GM18861 (cell line): ENCODE measurements at regions not wholly inside any gene's neighbourhood (a gene's known extent, or its start where the extent isn't known, plus 50 kb on each side); places are given as distances from the start of the nearest gene placed in this dataset.

Experiments used
- ATAC-seq: cut with Tn5 transposase; IDR thresholded peaks from one replicate; pipeline ENCODE4 v1.9.1; 2021; ENCODE audit not compliant: unreplicated experiment

GRCh38 chr12:90100579-90100978 lies 391.9 kb upstream of the ATP2B1 start:
- ATAC-seq = no peak

DNA sequence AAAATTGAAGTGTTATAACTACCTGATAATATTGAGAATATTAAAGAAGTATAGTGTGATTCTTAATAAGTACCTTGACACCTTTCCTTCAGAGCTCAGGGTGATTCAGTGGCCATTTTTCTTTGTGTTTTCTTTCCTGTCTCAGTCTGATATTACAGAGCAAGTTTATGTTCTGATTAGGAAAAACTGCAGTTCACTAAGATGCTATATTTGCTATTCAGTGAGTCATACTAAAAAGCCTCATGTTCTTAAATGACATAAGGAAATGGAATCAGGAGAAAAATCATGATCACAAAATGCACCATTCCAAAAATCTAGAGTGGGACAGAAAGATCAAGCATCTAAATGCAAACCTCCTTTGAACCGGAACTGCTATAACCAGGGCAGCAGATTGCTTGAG lies 390.6 kb upstream of the ATP2B1 start:
- ATAC-seq = no peak

DNA sequence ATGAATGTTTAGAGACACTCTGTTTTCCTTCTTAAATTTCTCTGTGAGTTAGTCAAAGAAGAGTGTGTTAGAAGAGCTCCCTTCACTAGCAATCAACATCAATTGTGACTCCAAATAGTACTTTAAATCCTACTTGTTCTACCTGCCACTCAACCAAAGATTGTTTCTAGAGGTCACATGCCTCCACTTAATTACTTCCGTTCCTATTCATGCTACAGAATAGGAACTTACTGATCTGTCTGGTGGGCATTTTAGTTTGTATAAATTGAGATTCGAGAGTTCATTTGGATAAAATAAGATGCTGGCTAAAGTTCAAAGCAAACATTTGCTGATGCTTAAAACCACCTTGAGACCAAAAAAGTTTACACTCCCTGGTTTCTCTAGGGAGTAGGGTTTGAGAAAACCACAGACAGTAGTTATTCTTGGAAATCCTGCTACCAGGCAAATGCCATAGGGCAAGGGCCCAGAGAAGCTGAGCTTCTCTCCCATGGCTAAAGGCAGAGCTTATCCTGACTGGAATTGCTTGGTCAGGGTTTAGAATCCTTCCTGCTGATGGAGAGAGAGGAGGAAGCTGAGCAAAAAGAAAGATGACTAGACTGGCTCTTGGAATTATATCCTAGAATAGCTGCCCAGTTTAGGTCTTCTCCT lies 389.6 kb upstream of the ATP2B1 start:
- ATAC-seq = no peak

- ATAC-seq = no peak
Observed at GRCh38 chr12:90091809-90092208, 383.2 kb upstream of the ATP2B1 start.

GRCh38 chr12:90090929-90091651 lies 382.5 kb upstream of the ATP2B1 start:
- no peak for ATAC-seq

DNA sequence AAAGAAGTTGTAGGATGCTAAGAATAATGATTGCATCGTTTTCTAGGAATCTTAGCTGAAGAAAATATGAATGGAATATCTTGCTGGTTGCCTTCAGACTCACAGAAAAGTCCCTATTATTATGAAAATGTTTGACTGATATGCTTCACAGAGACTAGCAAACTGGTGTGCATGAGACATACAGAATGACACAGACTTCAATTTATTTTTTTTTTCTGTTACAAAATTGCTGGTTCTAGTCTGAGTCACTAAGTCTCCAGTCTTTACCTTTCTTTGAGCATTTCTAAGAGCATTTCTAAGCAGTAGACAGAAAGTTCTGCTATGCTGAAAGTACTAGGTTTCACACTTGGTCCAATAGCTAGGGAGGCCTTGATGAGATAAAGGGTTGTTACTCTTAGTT lies 377.6 kb upstream of the ATP2B1 start:
- ATAC-seq = no peak

DNA sequence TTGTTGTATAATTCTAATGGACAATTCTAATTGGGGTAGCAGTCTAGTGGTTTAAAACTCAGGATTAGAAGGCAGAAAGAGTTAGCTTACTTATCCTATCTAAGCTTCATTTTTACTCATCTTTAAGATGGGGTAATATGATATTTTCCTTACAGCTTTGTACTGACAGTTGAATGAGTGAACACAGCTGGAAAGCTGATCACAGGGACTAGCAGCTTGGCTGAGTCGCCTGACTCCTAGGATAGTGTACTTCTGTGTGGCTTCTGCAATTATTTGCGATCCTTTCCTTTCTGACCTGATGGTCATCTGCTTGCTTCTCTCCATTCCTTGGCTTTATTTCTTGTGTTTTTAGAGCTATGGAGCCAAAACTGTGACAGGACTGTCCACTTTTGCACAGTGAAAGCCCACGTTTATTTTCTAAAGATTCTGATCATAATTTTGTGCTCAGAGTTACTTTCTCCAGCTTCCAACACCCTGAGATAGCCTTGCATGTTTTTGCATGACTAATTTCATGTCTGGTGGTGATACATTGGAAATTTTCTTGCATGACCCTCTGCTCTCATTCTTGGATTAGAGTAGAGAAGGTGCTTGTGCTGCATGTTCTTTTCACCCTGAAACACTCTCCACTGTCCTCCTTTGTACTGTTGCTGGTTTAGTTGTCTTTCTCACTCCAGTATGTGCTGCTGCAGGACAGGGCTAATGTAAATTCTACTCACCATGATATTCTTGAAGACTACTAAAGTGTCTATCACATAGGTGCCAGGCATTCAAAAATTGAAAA lies 377.0 kb upstream of the ATP2B1 start:
- ATAC-seq = no peak

GRCh38 chr12:90084018-90084417 lies 375.4 kb upstream of the ATP2B1 start:
- no peak for ATAC-seq

DNA sequence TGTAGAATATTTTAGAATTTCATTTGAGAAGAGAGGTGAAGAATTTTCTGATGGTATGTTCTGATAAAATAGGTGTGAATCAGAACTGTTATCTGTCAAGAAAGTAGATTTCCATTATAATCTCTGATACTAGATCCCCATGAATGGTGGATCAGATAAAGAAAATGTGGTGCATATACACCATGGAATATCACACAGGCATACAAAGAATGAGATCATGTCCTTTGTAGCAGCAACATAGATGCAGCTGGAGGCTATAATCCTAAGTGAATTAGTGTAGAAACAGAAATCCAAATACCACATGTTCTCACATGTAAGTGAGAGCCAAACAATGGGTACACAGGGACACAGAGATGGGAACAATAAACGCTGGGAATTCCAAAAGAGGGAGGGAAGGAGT lies 372.0 kb upstream of the ATP2B1 start:
- no peak for ATAC-seq

DNA sequence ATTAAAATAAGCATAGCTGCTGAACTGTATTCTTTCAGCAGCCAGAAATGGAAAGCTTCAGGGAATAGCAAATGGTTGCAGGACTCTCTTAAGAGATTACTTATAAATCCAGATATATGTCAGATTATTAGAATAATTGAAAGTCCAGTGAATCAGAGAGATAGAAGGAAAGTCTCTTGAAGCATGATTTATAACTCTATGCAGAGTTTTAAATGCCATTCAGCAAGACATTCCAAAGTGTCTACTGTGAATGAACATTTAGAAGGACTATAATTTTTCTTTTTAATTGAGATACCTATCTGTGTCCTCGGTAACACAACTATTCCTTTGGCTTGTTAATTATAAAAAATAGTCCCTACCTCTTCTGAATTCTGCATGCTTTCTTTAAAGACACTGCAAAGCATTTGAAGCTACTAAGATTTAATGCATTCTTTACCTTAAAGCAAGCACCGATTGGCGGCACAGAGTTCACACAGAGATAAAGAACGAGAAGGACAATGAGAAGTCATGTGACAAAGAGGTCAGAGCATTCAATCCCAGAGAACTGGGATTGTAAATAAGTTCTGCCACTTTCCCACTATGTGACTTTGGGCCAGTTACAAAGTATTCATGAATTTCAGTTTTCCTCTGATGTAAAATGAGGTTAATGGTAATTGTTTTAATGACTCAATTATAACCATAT lies 371.0 kb upstream of the ATP2B1 start:
- no peak for ATAC-seq

DNA sequence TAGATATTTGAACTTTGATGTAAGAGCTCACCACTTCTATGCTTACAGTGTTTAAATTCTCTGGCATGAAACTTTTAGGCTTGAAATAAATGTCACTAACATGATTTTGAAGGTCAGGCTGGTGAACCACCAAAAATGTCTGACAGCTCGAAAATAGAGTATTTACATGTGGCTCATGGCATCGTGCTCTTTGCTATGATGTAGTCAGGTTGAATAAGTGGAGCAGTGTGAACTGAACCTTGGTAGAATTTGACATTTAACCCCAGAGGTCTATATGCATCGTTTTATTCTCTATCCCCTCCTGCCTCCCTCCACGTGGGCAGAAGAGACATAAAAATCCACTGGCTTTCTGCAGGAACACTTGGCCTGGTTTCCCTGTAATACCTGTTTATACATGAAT lies 369.7 kb upstream of the ATP2B1 start:
- ATAC-seq = no peak

GRCh38 chr12:90077756-90078155 lies 369.1 kb upstream of the ATP2B1 start:
- ATAC-seq = no peak

GRCh38 chr12:90076851-90077319 lies 368.2 kb upstream of the ATP2B1 start:
- ATAC-seq = no peak

GRCh38 chr12:90075685-90076084 lies 367.0 kb upstream of the ATP2B1 start:
- no peak for ATAC-seq

GRCh38 chr12:90074086-90074485 lies 365.4 kb upstream of the ATP2B1 start:
- ATAC-seq = peak; percentile 46

GRCh38 chr12:90071996-90072395 lies 363.4 kb upstream of the ATP2B1 start:
- no peak for ATAC-seq

- no peak for ATAC-seq
Observed at GRCh38 chr12:90069711-90070110, 361.1 kb upstream of the ATP2B1 start.

- no peak for ATAC-seq
Observed at GRCh38 chr12:90067791-90068190, 359.2 kb upstream of the ATP2B1 start.

DNA sequence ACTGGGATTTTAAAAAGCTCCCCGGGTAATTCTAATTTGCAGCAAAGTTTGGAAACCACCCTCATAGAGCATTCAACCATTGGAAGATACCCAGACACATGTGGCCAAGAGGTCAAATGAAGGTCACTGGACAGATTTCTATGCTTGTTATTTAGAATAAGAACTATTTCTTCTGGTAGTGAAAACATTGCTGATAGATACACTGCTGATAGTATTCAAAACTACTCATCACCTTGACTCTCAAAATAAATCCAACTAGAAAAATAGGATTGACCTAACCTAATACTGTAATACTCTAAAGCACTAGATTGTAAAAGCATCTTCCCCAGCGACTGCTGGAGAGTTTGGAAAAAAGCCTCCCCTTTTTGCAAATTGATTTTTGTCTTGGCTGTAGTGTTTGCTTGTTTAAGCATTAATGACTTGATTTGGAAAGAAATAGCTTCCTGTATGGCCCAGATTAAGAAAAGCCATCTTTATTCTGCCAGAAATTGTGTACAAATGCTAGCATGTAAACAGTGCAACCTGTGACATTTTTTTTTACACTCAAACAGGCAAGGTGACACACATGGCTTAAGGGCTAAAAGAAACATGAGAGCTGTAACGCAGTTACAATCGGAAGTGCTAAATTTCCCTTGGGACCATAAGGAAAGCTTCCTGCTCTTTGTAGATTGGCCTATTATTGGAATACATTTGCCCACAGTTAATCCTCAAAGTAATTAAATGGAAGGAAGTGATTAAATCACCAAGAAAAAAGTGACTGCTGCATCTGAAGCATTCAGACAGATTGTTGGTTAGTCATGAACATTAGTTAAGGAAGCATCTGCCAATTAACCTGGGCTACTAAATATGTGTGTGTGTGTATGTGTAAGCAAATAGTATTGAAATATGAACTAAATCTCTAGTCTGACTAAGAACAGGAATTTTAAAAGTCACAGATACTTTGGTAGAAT lies 356.5 kb upstream of the ATP2B1 start:
- no peak for ATAC-seq

- no peak for ATAC-seq
Observed at GRCh38 chr12:90062799-90063198, 354.2 kb upstream of the ATP2B1 start.
